Caco-2 (cell line): ENCODE measurements at regions not wholly inside any gene's neighbourhood (a gene's known extent, or its start where the extent isn't known, plus 50 kb on each side); places are given as distances from the start of the nearest gene placed in this dataset.

Source experiments
- BruUV-seq: library from RNA; stranded (reverse); fragments of 400-500 nt; replicated peaks from 2 replicates; lab custom pipeline; 2021; lab: Mats Ljungman, UMichigan
- CTCF ChIA-PET: fragments of 300-600 bp; sonication (Branson Sonifier 250); formaldehyde crosslinking; loops from one replicate; lab custom pipeline; 2022; ENCODE audit warnings: antibody characterized with exemption; lab: Charles Lee
- POLR2A ChIA-PET: fragments of 300-600 bp; sonication (Branson Sonifier 250); formaldehyde crosslinking; loops from one replicate; lab custom pipeline; 2022; ENCODE audit warnings: antibody characterized with exemption; lab: Charles Lee
- DNase-seq, 2 experiments: peaks; one replicate each; pipeline versions ENCODE4 v3.0.0 to v3.0.0-alpha.2; 2020 to 2022
- H3K27me3 ChIP-seq: replicated peaks from 2 replicates; pipeline ENCODE4 v1.6.0; 2011; ENCODE audit warnings: low read length; ENCODE audit not compliant: control insufficient read depth, insufficient read depth
- H3K36me3 ChIP-seq: 2 replicates; pipeline ENCODE4 v1.5.1; 2011; ENCODE audit warnings: low read length; ENCODE audit not compliant: control insufficient read depth, insufficient read depth
- H3K4me1 ChIP-seq: fragments of 250-450 bp; sonication (Bioruptor Pico); 2 replicates; pipeline ENCODE4 v1.5.1; 2020; ENCODE audit warnings: mild to moderate bottlenecking
- H3K4me3 ChIP-seq: 2 replicates; pipeline ENCODE4 v1.5.1; 2011; ENCODE audit warnings: low read depth, mild to moderate bottlenecking, control low read depth, low read length
- H3K9me3 ChIP-seq: fragments of 250-450 bp; sonication (Bioruptor Pico); 2 replicates; pipeline ENCODE4 v1.5.1; 2020; ENCODE audit warnings: mild to moderate bottlenecking, moderate library complexity
- H3K27ac Mint-ChIP-seq: one replicate; pipeline ENCODE4 v1.8.0; 2022; ENCODE audit warnings: mixed read lengths; ENCODE audit not compliant: unreplicated experiment
- H3K27me3 Mint-ChIP-seq: one replicate; pipeline ENCODE4 v1.8.0; 2022; ENCODE audit warnings: mixed read lengths; ENCODE audit not compliant: insufficient read depth, unreplicated experiment
- H3K36me3 Mint-ChIP-seq: one replicate; pipeline ENCODE4 v1.8.0; 2022; ENCODE audit warnings: mild to moderate bottlenecking, mixed read lengths; ENCODE audit not compliant: insufficient read depth, unreplicated experiment
- H3K4me1 Mint-ChIP-seq: one replicate; pipeline ENCODE4 v1.8.0; 2022; ENCODE audit warnings: low read depth, mixed read lengths; ENCODE audit not compliant: unreplicated experiment
- H3K4me3 Mint-ChIP-seq: one replicate; pipeline ENCODE4 v1.8.0; 2022; ENCODE audit warnings: mild to moderate bottlenecking, moderate library complexity, mixed read lengths; ENCODE audit not compliant: unreplicated experiment
- H3K9me3 Mint-ChIP-seq: one replicate; pipeline ENCODE4 v1.8.0; 2022; ENCODE audit warnings: mixed read lengths; ENCODE audit not compliant: unreplicated experiment
- intact Hi-C: fragments of 100-400 bp; cut with micrococcal nuclease; formaldehyde crosslinking; loops from one replicate; pipeline ENCODE4 v1.10.0; 2022; ENCODE audit not compliant: unreplicated experiment
- TF ChIP-seq, protein P1 (sequence below), 2 experiments: fragments of 200-600 bp in 1 of 2; IDR thresholded peaks; 1 replicate in 1 of 2; 2 replicates in 1 of 2; pipeline versions ENCODE4 v1.5.1 to v1.8.0; 2011 to 2022; ENCODE audit warnings: antibody characterized with exemption in 1 of 2, control low read depth in 1 of 2, inconsistent platforms in 1 of 2, low read depth in 1 of 2, low read length in 1 of 2, mild to moderate bottlenecking in 1 of 2, moderate library complexity in 1 of 2; ENCODE audit not compliant: insufficient read depth in 1 of 2, severe bottlenecking in 1 of 2, unreplicated experiment in 1 of 2

DNA sequence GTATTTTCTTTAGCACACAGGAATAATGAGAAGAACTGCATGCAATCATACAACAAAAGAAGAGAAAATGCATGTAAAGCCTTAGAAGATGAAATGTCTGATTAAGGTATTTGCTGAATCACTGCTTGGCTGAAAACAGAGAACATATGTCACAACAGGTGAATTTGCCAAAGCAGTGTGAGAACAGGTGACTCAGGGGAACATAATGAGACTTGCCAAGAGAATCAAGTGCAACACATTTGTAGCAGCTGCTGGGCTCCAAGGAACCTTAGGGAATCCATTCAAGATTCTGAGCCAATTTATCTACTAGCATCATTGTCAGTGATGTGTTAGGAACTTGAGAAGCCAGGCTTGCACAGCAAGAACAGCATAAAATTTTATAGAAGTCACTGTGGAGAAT is 273.1 kb downstream of the PCDH20 start:
- CTCF ChIA-PET = no interaction called here
- DNase-seq = no peak

DNA sequence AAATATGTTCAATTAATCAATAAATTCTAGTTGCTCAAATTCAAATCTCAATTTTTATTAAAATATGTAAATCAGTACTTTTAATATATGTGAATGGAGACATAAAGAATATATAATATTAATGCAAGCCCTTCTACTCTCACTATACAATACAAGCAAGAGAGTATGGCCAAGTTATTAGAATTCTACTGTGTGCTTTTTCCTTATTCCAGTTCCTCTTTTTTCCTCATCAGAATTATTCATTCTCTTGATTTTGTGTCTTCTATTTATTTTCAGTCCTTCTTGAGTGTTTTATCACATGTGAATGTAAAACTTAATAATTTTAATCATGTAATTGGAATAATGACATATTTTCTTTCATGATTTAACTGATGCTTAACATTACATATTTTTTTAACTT is 276.8 kb downstream of the PCDH20 start:
- H3K4me3 Mint-ChIP-seq = no peak overlapping the region
- Histone ChIP-seq H3K27me3 (no peaks in the 10 kb centered on the region), H3K4me1 (peaks cover 15% of the 10 kb centered on the region), H3K4me3 (no peak overlapping the region), H3K36me3 (no peaks in the 10 kb centered on the region), H3K9me3 (no peaks in the 10 kb centered on the region)
- H3K27me3 Mint-ChIP-seq = no peaks in the 10 kb centered on the region
- peaks cover 24% of the 10 kb centered on the region for H3K4me1 Mint-ChIP-seq
- POLR2A ChIA-PET = no interaction called here
- no peak overlapping the region for H3K27ac Mint-ChIP-seq
- intact Hi-C loops = no loop called here
- H3K36me3 Mint-ChIP-seq = no peaks in the 10 kb centered on the region
- CTCF ChIA-PET = no interaction called here
- TF ChIP-seq, protein P1, sequence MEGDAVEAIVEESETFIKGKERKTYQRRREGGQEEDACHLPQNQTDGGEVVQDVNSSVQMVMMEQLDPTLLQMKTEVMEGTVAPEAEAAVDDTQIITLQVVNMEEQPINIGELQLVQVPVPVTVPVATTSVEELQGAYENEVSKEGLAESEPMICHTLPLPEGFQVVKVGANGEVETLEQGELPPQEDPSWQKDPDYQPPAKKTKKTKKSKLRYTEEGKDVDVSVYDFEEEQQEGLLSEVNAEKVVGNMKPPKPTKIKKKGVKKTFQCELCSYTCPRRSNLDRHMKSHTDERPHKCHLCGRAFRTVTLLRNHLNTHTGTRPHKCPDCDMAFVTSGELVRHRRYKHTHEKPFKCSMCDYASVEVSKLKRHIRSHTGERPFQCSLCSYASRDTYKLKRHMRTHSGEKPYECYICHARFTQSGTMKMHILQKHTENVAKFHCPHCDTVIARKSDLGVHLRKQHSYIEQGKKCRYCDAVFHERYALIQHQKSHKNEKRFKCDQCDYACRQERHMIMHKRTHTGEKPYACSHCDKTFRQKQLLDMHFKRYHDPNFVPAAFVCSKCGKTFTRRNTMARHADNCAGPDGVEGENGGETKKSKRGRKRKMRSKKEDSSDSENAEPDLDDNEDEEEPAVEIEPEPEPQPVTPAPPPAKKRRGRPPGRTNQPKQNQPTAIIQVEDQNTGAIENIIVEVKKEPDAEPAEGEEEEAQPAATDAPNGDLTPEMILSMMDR (IDR thresholded peaks at IDR 0.05; ENCODE audit: insufficient read depth in 1 of 2, low read depth in 1 of 2, low read length in 1 of 2, severe bottlenecking in 1 of 2, unreplicated experiment in 1 of 2) = no peak
- BruUV-seq = no TSS peak
- DNase-seq = no peak
- H3K9me3 Mint-ChIP-seq = peaks cover 8% of the 10 kb centered on the region

More for the DNA sequence above, 273.1 kb downstream of the PCDH20 start:
- intact Hi-C loops = no loop called here
- Mint-ChIP-seq H3K4me3 (no peak overlapping the region), H3K4me1 (no peaks in the 10 kb centered on the region), H3K27ac (no peak overlapping the region), H3K36me3 (no peaks in the 10 kb centered on the region), H3K9me3 (peaks cover 30% of the 10 kb centered on the region), H3K27me3 (no peaks in the 10 kb centered on the region)
- BruUV-seq = no TSS peak
- Histone ChIP-seq H3K36me3 (no peaks in the 10 kb centered on the region), H3K27me3 (no peaks in the 10 kb centered on the region), H3K4me1 (no peaks in the 10 kb centered on the region), H3K9me3 (0 out of 2 replicates have a peak, but pooled peaks cover 4% of the 10 kb centered on the region), H3K4me3 (no peak overlapping the region)
- POLR2A ChIA-PET = no interaction called here
- TF ChIP-seq, protein P1 (IDR thresholded peaks at IDR 0.05; ENCODE audit: insufficient read depth in 1 of 2, low read depth in 1 of 2, low read length in 1 of 2, severe bottlenecking in 1 of 2, unreplicated experiment in 1 of 2) = no peak

DNA sequence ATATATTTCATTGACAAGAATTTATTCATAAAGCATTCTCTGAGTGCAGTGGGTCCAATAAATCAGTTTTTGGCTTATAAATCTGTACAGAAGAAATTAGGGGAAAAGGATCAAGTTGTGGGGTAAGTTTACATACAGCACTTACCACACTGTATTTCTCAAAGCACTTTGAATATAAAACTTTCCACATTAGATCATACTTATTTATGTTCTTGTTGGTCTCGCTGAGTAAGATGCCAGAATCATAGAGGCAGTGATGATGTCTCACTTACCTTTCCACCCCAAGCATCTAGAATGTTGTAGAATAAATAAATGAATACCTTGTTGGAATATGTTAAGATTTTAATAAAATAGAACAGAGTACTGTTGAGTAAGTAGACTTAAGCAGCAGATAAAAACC is 279.1 kb downstream of the PCDH20 start:
- intact Hi-C loops = loop anchor here (1.0 kb wide), 2 partner anchors 17 to 57 kb away; no protein-coding TSS in a partner anchor
- H3K9me3 ChIP-seq = 0 out of 2 replicates have a peak, but pooled peaks cover 4% of the 10 kb centered on the region
- Mint-ChIP-seq H3K4me1 (peaks cover 24% of the 10 kb centered on the region), H3K27ac (peak overlapping the region; percentile 76), H3K27me3 (no peaks in the 10 kb centered on the region), H3K36me3 (no peaks in the 10 kb centered on the region), H3K4me3 (peak overlapping the region; percentile 50), H3K9me3 (no peaks in the 10 kb centered on the region)
- ChIA-PET CTCF (interaction anchor here (0.6 kb wide), 1 partner anchor 787 kb away, joined by 7 read pairs; no protein-coding TSS in a partner anchor), POLR2A (no interaction called here)
- H3K27me3 ChIP-seq = no peaks in the 10 kb centered on the region
- H3K36me3 ChIP-seq = no peaks in the 10 kb centered on the region
- H3K4me3 ChIP-seq = no peak overlapping the region
- no TSS peak for BruUV-seq
- TF ChIP-seq, protein P1 (IDR thresholded peaks at IDR 0.05; ENCODE audit: insufficient read depth in 1 of 2, low read depth in 1 of 2, low read length in 1 of 2, severe bottlenecking in 1 of 2, unreplicated experiment in 1 of 2) = no peak
- no peak for DNase-seq
- H3K4me1 ChIP-seq = peaks cover 15% of the 10 kb centered on the region
